GM21381 (cell line): ENCODE measurements at regions not wholly inside any gene's neighbourhood (a gene's known extent, or its start where the extent isn't known, plus 50 kb on each side); places are given as distances from the start of the nearest gene placed in this dataset.

ENCODE experiments used
- ATAC-seq: cut with Tn5 transposase; IDR thresholded peaks from one replicate; pipeline ENCODE4 v1.9.1; 2021; ENCODE audit warnings: mild to moderate bottlenecking, moderate library complexity; ENCODE audit not compliant: unreplicated experiment

DNA sequence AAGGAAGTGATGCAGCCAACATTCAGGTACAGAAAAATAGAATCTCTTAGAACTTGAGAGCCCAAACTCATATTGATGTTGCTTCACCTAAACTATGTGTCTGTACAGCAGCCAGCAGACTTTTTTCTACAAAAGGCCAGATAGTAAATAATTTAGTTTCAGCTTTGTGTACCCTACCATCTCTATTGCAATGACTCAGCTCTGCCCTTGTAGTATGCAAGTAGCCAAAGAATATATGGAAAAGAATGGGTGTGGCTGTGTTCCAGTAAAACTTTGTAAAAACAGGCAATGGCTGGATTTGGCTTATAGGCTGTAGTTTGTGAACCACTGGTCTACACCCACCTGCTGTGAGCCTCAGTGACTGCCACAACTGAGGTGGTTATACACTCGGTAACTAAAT, 392.5 kb upstream of the RARB start:
- no peak for ATAC-seq

DNA sequence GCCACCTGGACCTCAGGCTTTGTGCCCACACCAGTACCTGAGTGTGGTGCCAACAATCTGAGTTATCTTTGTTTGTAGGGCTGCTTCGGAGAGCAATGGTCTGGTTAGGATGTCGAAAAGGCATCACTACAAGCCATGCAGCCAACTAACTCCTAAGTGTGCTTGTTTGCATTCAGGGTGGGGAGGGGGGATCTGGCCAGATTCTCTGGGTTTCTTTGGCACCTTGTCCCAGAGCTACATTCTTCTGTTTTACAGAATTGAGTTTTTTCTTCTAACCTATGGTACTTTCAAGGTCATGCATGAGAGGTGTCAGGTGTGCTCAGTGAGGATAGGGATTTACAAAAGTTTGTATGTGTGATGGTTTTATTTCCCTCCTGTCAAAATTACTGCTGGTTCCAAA, 391.4 kb upstream of the RARB start:
- no peak for ATAC-seq

DNA sequence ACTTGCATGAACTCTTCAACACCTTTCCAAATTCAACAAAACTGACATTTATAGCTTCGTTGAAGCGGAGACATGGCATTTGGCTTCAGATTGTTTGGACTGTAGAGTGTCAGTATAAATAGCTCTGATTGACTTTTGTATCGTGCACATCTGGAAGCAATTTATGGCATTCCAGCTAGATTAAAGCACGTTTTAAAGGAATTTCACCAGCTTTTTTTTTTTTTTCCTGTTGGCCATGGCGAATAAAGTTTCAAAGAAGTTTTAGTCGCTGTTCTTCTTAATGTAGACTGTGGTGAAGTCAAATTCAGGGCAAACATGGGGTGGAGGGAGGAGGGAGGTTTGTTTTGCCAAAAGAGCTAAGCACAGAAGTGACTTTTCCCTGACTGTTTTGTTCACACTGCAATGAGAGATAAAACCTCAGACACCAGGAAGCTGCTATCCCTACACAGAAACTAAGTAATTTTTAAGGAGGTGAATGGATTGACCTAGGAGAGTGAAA, 391.0 kb upstream of the RARB start:
- no peak for ATAC-seq

DNA sequence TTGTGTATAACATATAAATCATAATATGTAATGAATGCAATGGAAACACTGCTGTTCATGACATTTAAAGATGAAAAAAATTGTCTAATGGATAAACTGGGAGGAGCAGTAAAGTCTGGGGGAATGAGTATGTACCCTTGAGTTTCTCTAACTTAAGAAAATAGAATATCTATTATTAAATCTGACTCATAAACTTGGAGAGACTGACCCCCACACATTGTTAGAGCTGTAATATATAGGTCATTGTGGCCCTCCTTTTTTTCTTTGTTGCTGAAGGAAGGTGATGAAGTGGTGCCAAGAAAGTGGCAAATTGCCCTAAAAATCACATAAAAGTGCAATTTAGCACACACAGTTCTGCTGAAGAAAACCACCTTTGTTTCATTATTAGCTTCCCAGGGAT, 389.8 kb upstream of the RARB start:
- no peak for ATAC-seq

DNA sequence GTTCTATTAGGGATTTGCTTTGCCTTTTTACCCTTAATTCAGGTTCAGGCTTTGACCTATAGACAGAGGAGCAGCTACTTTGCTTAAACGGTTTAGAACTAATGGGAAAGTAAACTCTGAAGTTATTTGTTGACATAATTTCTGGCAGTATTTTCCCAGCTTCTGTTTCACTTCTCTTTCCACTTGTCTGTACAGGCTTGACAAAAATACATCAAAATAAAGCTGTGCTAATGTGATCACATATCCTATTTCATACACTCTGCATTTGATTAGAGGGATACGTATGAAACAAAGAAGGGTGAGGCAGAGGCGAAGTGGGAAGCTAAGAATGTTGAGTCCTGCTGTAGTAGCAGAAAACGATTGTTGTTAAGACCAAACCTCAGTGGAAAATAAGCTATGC, 389.1 kb upstream of the RARB start:
- no peak for ATAC-seq

DNA sequence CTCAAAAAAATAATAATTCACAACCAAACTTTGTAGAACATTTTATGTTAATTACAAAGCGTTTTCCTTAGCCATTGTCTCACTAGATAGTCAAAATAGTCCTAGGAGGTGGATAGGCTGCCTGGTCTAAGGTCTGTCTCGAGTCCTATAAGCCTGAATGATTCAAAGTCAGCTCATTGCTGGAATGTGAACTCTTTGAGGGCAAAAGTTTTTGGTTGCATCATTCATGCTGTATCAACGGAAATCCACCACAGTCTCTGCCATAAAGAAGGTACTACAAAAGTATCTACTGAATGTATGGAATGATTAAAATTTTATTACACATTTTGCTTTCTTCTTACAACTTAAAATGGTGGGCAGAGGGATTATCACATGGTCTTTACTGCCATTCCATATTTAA, 387.3 kb upstream of the RARB start:
- ATAC-seq: no peak

DNA sequence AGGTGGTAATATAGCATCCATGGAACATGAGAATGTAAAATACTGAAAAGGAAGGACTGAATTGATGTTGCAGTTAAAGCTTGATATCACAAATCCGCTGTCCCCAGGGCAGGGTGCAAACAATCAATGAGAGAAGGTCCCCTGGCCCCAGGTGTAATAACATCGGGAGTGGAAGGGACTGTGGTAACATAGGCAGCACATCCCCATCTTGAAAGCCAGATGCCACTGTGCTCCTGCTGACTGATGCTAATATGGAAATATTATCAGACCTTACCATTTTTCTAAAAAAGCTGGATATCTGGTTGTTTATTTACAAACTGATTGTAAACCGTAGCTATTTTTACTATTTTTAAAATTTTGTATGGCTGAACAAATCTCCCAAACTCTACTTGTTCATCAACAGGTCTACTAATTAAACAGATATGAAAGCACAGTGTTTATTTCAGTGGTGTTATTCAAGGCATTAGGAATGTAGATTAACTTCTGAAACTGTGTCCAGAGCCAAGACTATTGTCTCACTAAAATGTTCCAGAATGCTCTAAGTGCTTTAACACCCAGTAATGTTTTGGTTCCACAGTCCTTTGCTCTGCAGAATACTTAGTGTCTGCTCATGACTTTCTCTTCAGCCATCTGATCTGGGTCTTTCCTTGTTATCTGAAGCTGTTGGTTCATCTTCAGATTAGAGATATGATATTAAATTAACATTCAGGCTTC, 386.0 kb upstream of the RARB start:
- no peak for ATAC-seq

DNA sequence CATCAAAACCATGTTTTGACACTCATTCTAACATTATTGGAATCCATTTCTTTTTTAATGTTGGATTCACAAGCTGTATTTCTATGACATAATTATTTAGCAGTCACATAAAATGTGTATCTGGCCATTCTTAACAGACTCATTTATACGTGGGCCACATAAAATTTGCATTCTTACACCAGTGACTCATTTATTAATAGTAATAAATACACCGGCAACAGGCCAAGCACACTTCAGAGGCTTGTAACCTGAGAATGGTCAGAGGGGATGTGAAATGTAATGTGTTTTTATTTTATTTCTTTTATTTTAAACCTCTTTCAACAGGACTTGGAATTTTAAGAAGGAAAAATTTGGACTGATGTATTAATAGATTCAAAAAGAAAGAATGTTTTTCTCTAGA, 384.9 kb upstream of the RARB start:
- no peak for ATAC-seq

DNA sequence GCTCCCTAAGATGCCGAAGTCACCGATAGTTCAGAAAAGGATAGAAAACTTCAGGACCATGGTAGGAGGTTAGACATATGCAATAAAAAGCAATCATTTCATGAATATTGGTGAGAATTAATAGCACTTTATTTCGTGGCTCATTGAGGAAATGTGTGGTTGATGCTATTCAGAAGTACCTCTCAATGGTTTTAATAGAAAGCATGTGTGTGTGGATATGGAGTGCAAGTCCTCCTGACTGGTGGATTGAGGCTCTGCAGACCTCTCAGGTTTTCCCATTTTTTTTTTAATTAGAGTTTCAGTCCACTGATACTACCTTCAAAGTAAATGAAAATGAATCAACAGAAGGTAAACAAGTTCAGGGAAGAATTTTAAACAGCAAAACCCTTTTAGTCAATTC, 384.3 kb upstream of the RARB start:
- ATAC-seq: no peak

DNA sequence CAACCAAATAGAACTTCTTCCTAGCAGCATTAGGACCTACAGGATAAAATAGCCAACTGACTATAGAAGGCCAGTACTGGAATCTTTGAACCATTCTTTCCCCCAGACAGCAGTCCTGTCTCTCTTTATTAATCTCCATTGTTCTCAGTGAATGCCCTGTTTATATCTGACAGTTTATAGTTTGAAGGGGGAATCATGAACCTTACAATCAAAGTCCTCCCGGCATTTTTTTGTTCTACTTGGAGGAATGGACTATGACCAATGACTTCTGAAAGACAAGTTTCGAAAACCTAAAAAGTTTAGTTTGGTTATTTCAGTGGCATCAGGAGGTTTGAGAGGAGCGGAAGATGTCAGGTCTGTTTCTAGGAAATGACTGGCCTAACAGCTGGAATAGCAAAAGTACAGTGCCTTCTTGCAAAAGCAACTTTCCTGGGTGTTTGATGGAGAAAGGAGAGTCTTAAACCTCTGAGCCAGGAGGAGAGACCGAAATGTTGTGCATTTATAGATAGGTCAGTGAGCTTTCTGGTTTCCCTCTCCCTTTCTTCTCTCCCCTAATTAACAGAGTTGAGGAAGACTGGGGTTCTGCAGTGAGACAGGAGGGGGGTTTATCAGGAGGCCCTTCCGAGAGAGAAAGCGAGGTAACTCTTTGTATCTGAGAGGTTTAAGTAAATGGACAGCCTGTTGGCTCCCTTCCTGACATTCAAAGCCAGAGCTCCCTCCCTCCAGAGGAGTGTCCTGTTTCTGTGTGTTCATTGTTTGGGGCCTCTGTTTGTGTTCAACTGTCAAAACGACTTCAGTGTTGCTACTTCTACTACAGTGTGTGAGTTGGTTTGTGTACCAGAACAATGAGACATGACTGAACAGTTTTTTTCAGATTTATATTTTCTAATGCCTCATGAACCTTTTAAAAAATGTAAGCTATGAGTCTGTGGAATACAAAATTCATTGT, 383.0 kb upstream of the RARB start:
- no peak for ATAC-seq

DNA sequence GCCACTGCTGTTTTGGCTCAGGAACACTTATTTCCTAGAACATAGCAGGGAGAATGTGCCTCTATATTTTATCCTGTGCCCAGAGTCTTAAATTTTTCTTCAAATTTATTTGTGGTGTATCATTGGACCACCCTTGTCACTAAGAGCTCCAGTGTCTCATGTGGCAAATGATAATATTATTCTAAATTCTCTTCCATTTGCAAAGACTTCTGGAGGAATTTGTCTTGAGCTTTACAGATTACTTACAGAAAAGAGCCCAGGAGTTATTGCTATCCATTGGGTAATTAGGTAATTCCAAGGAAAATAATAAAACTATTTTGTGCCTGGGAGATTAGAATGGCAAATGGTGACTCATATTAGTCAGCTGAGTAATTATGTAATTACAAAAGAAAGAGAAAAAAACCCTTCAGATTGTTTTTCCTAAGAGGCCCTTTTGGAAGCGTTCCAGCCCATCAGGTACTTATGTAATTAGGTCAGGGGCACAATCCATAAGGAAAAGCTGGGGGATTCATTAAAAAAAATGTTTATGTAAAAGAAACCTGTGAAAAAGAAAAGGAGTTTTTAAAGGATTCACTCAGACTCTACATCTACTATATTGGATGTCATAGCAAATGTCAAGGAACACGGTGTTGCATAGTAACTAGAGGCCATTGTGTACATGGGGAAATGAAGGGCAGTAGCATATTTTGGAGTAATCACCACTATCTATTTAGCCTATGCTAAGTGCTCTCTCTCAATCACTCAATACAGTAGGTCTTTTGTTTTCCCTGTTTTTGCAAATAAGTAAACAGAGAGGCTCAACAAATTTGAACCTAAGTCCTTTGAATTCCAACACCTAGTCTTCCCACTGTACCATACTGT, 380.9 kb upstream of the RARB start:
- no peak for ATAC-seq

DNA sequence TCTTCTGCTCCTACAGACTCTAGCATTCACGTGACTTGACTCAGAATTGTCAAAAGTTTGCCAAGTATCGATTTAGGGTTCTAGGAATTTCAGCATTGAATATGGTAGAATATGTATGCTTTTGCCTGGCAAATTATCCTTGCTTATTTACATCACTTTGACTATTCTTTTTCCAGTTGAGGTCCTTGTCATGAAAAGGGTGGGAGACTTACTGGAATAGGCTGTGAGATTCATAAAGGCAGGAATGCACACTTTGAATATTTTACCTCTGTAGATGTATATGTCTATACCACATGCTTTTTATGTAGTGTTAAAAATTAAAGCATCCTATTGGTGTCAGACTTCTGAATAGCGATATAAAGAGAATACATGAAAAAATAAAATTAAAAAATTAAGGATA, 378.8 kb upstream of the RARB start:
- no peak for ATAC-seq

DNA sequence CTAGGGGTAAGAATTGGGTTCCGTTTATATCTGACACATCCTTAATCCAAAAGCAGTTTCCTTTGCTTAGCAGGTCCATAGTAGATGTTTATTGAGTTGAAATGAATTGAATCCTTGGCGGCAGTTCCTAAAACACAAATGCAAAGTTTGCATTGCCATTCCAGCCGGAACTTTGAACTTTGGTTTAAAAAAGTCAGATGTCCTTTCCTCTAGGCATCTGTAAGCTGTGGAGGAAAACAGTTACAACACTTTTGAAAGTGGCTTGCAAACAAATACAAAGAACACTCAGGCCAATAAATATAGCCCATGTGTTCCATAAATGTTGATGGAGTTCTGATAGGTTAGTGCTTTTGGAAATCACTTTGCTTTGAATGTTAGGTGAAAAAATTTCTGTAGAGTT, 374.7 kb upstream of the RARB start:
- ATAC-seq: no peak

DNA sequence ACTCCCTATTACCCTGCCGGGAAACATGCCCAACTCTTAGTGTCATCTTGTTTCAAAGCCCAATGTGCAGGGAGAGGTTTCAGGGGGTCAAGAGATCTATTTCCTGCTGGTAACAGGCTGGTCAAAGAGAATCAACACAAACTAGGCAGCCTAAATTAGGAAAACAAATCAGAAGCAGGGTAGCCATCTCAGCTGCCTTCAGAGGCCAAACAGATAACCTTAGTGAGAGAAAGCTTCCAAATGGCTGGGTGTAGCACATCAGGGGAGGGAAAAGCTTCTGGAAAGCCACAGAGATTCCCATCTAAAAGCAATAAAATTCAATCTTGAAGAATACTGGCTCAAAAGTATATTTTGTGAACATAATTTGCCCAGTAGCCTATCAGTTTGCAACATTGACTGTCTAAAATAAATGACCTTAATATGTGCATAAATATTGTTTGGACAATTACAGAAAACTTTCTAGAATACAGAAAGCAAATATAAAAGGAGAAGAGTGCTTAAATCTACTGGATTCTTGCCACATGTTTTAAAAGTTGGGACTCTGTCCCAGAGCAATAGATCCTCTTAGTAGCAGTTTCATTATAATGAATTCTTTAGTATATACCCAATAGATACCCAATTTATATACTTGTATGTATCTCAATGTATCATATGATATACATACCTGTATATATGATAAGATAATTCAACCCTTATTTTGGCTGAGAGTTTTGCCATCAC, 371.9 kb upstream of the RARB start:
- ATAC-seq: no peak

DNA sequence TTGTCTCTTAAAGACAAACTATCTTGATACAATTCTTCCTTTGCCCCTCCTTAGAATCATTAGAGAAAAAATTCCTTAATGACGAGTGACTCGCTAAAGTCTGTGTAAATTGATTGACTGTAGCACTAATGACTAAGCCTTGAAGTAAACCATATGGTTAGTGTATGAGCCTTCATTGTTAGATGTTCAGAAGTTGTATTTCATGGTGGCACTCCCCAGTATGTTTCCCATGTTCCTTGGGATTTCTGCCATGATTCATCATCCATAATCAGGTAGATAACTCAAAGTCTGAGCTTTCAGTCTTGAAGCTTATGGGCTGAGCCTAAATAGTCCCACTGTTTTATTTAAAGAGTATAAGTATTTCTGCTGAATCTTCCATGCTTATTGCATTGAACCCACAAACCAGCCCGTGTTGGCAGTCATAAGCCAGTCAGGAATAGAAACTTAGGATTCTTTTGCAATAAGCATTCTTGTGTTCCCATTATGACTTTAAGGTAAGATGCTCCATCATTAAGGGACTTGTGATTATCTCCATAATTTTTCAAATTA, 371.2 kb upstream of the RARB start:
- no peak for ATAC-seq

DNA sequence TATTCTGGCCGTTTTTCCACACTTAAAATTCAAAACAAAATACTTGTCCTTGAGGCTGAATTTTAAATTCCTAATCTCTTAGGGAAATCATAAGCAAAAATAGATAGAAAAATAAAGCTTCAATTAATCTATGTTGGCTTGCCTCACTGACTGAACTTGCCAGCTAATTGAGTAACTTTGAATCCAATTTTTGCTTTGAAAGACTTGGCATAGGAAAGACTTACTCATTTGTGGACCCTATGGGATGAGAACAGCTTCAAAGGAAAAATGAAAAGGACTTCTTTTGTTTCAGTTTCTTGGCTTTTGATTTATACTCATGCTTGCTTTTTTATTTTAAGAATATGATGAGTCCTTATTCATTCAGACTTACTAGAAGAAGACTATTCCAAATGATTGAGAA, 370.7 kb upstream of the RARB start:
- no peak for ATAC-seq

DNA sequence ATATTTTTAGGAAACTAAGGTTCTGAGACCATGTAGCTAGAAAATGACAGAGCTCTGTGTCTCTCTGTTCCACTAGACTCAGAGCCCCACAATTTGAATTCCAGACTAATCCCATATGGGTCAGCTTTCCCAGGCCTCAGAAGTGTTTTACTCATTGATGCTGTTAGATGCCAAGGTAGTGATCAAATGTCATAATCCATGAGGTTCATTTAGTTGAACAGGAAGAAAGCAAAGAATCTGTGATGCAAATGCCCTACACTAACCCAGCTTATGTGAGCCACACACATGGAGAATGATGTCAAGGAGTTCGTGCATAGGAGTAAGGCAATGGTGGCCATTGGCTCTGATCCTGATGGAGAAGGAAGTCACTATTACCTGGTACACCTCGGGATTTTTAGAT, 363.4 kb upstream of the RARB start:
- no peak for ATAC-seq

DNA sequence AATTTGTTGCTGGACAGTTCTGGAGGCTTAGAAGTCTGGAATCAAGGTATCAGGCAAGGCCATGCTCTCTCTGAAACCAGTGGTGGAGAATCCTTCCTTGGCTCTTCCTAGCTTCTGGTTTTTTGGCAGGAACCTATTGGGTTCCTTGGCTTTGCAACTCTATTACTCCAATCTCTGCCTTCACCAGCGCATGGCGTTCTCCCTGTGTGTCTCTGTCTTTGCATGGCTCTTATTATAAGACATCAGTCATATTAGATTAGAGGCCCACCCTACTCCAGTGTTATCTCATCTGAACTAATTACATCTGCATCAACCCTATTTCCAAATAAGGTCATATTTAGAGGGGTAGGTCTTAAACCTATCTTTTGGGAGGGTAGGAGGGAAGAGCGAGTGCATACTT, 358.1 kb upstream of the RARB start:
- no peak for ATAC-seq

DNA sequence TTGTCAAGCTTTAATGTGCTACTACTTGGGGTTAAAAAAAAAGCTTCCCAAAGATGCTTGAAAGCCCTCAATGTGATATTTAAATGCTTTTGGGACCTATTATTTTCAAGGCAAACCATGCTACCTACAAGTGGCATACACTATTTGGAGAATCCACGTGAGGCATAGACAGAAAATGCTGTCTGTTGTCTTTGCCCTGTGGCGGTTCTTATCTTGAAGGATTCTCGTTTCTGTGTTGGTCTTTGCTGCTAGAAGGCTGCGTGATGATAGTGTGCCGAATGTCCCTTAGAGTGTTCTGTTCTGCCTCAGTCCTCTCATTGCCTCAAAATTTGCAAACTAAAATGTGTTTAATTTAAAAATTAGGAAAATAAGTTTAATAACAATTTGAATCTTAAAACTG, 356.2 kb upstream of the RARB start:
- ATAC-seq: no peak

DNA sequence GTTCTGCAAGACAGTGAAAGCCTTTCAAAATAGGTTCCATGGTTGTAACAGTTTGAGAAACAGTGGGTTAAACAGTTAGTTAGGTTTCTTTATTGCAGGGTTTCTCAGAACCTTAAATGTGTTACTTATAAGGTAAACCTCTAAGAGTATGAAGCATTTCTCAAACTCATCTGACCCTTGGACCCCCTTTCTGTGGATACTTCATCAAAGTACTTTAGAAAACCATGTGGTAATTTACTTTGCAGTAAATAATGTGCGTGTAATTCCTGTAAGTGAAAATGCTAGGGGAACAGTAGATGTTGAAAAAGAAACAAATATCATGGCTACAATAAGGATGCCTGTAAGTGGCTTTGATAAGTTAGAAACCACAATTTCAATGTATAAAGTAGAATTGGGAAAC, 354.6 kb upstream of the RARB start:
- ATAC-seq: no peak
